Lower leg skin (tissue), 4 donors: ENCODE measurements at regions not wholly inside any gene's neighbourhood (a gene's known extent, or its start where the extent isn't known, plus 50 kb on each side); places are given as distances from the start of the nearest gene placed in this dataset.
"Not testable (repeated sequence)": the region's sequence is repeated elsewhere in the genome, so short reads cannot be mapped to it uniquely, and the experiment has no call there.

ENCODE experiments used
- DNase-seq, 2 donors: peaks; one replicate each; pipeline ENCODE4 v3.0.0-alpha.2; 2019; ENCODE audit warnings: low spot score in 2 of 2
- H3K4me3 ChIP-seq: fragments of 200-600 bp; sonication (generic); 2 replicates; pipeline ENCODE4 v1.5.1; 2017; ENCODE audit warnings: mild to moderate bottlenecking, low read depth; ENCODE audit not compliant: poor library complexity, severe bottlenecking
- POLR2A ChIP-seq, 2 donors: fragments of 450-650 bp; IDR thresholded peaks; one replicate each; pipeline ENCODE4 v1.6.1; 2016 to 2017; ENCODE audit warnings: antibody characterized with exemption in 2 of 2, mild to moderate bottlenecking in 1 of 2, moderate library complexity in 1 of 2
- WGBS, 2 donors: methylation state at CpG; one replicate each; pipeline ENCODE4 v1.1.5; 2018; 5-methylcytosine and 5-hydroxymethylcytosine counted together
- intact Hi-C: fragments of 100-400 bp; cut with DNase I; formaldehyde crosslinking; loops from one replicate; pipeline ENCODE4 v1.15.0; 2023; ENCODE audit warnings: low total_unique reads
- TF ChIP-seq, protein P1 (sequence below), 3 donors: fragments of 450-650 bp; IDR thresholded peaks; one replicate each; pipeline ENCODE4 v1.5.1; 2016; ENCODE audit warnings: antibody characterized with exemption in 3 of 3, mild to moderate bottlenecking in 3 of 3, moderate library complexity in 2 of 3

DNA sequence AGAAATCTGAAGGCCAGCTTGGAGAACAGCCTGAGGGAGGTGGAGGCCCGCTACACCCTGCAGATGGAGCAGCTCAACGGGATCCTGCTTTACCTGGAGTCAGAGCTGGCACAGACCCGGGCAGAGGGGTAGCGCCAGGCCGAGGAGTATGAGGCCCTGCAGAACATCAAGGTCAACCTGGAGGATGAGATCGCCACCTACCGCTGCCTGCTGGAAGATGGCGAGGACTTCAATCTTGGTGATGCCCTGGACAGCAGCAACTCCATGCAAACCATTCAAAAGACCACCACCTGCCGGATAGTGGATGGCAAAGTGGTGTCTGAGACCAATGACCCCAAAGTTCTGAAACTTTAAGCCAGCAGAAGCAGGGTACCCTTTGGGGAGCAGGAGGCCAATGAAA is 318.4 kb downstream of the ZFHX3 start:
- not testable (repeated sequence) for DNase-seq, H3K4me3 ChIP-seq
- intact Hi-C loops, result loop anchor here (5.0 kb wide), 1 partner anchor 1473 kb away; no protein-coding TSS in a partner anchor
- WGBS, 2 donors, result 94% methylated on average over 9 of the region's 9 CpGs

DNA sequence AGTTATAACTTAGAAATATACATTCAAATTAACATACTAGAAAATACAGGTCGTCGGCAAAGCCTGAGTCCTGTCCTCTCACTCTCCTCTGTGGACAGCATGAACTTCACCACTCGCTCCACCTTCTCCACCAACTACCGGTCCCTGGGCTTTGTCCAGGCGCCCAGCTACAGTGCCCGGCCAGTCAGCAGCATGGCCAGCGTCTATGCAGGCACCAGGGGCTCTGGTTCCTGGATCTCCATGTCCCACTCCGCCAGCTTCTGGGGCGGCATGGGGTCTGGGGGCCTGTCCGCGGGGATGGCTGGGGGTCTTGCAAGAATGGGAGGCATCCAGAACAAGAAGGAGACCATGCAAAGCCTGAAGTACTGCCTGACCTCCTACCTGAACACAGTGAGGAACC is 319.4 kb downstream of the ZFHX3 start:
- no peak overlapping the region for H3K4me3 ChIP-seq
- 97% methylated on average over 11 of the region's 11 CpGs for WGBS, 2 donors
- intact Hi-C loops, result loop anchor here (5.0 kb wide), 1 partner anchor 1474 kb away; no protein-coding TSS in a partner anchor
- TF ChIP-seq, protein P1, sequence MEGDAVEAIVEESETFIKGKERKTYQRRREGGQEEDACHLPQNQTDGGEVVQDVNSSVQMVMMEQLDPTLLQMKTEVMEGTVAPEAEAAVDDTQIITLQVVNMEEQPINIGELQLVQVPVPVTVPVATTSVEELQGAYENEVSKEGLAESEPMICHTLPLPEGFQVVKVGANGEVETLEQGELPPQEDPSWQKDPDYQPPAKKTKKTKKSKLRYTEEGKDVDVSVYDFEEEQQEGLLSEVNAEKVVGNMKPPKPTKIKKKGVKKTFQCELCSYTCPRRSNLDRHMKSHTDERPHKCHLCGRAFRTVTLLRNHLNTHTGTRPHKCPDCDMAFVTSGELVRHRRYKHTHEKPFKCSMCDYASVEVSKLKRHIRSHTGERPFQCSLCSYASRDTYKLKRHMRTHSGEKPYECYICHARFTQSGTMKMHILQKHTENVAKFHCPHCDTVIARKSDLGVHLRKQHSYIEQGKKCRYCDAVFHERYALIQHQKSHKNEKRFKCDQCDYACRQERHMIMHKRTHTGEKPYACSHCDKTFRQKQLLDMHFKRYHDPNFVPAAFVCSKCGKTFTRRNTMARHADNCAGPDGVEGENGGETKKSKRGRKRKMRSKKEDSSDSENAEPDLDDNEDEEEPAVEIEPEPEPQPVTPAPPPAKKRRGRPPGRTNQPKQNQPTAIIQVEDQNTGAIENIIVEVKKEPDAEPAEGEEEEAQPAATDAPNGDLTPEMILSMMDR (IDR thresholded peaks at IDR 0.05), result no peak
- no peak for TF ChIP-seq POLR2A (IDR thresholded peaks at IDR 0.05)
- no peak for DNase-seq

DNA sequence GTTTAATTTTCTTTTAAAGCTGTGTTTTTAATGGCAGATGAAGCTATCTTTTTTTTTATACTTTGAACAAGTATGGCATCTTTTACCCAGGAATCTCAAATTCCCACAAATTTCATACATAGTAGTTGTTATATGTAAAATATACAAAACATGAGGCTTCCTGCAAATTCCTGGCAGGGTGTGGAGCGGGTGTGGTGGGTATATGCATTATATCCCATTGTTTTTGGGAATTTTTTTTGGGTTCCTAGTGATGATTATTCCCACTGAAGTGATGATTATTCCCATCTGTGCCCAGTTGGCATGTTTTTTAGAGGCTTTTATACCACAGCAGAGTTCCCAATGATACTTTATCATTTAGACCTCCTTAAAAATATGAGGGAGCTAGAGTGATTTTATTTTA is 320.4 kb downstream of the ZFHX3 start:
- H3K4me3 ChIP-seq, result no peak overlapping the region
- intact Hi-C loops, result loop anchor here (5.0 kb wide), 1 partner anchor 1475 kb away; no protein-coding TSS in a partner anchor
- TF ChIP-seq POLR2A (IDR thresholded peaks at IDR 0.05), result no peak
- TF ChIP-seq, protein P1 (IDR thresholded peaks at IDR 0.05), result no peak
- no peak for DNase-seq
- 86 to 93% methylated on average over 1 of the region's 1 CpG for WGBS, 2 donors

DNA sequence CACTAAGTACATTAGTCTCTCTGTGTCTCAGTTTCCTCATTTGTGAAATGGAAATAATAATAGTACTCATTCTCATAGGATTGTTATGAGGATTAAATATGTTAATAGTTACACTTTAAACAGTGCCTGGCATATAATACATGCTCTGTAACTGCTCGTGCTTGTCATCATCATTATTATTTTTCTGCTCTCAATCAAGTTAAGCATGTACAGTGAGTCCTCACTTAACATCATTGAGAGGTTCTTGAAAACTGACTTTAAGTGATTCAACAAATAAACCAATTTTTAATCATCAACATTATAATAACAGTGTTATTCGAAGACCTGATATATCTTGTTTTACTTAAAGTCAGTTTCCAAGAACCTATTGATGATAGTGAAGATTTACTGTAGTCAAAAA is 322.3 kb downstream of the ZFHX3 start:
- WGBS, 2 donors, result 87 to 88% methylated on average over 2 of the region's 2 CpGs
- TF ChIP-seq, protein P1 (IDR thresholded peaks at IDR 0.05), result no peak
- no peak for TF ChIP-seq POLR2A (IDR thresholded peaks at IDR 0.05)
- intact Hi-C loops, result loop anchor here (5.0 kb wide), 1 partner anchor 1477 kb away; no protein-coding TSS in a partner anchor

DNA sequence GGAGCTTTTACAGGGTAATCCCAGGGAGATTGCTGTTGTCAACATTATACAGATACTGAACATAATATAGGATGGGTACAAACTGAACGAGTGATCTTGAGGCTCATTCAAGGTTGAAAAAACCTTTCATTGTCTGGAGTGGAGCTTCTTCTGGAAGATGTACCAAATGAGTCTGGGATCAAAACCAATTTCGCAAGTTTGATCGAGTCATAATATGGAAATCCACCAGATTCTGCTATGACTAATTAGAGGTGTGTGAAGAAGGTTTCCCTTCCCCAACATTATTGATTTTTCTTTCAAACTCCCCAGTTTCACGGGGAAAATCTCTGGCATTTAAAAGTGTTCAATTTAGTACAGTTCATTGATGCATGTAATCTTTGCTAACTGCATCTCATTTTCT is 324.1 kb downstream of the ZFHX3 start:
- no peak for TF ChIP-seq POLR2A (IDR thresholded peaks at IDR 0.05)
- TF ChIP-seq, protein P1 (IDR thresholded peaks at IDR 0.05), result no peak
- 47 to 52% methylated on average over 4 of the region's 4 CpGs for WGBS, 2 donors
- H3K4me3 ChIP-seq, result no peak overlapping the region
- DNase-seq, result no peak
- intact Hi-C loops, result no loop called here

More for the DNA sequence above, 322.3 kb downstream of the ZFHX3 start:
- H3K4me3 ChIP-seq, result no peak overlapping the region
- no peak for DNase-seq

DNA sequence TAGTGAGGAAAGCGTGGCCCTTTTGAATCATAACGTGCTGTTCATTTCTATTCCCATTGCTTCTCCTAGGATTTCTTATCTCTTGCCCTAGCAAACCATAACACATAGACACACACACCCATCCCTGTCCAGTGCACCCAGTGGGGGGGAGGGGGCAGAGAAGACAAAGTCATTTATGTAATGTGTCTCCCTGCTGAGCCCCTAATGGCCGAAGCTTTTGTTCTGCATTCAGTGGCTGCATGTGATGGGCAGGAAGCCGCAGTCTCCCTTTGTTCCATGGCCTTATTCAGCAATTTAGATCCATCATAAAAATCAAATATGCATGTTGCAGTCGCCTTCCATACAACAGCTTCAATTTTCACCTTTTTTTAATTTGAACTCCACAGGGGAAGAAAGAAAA is 325.4 kb downstream of the ZFHX3 start:
- WGBS, 2 donors, result 84 to 85% methylated on average over 5 of the region's 5 CpGs
- no peak overlapping the region for H3K4me3 ChIP-seq
- no peak for DNase-seq
- TF ChIP-seq, protein P1 (IDR thresholded peaks at IDR 0.05), result no peak
- no peak for TF ChIP-seq POLR2A (IDR thresholded peaks at IDR 0.05)
- intact Hi-C loops, result no loop called here
